ENCODE measurements at regions not wholly inside any gene's neighbourhood (a gene's known extent, or its start where the extent isn't known, plus 50 kb on each side); places are given as distances from the start of the nearest gene placed in this dataset.

GRCh38 chr6:125524356-125524755 is 222.6 kb upstream of the HDDC2 start:
- H3K4me3 ChIP-seq (ENCODE audit: low read depth, low read length, poor library complexity, severe bottlenecking): no peak overlapping the region
- no peaks in the 10 kb centered on the region for H3K27me3 ChIP-seq (replicated peaks; ENCODE audit: insufficient read depth, low read depth, low read length, poor library complexity)
- POLR2A ChIA-PET (ENCODE audit: low non-redundant PET): no interaction called here
- H3K27ac ChIP-seq (ENCODE audit: low read depth, low read length, poor library complexity, severe bottlenecking): no peak overlapping the region
- no peak for DNase-seq (ENCODE audit: low spot score)
- TF ChIP-seq CTCF (conservative IDR thresholded peaks at IDR 0.05; ENCODE audit: low read depth, low read length): no peak
- no peak for TF ChIP-seq EZH2 (IDR thresholded peaks at IDR 0.05; ENCODE audit: borderline replicate concordance, low read depth, low read length, poor library complexity, severe bottlenecking)
- no TSS peak for BruUV-seq (replicated peaks)
- H3K9me3 ChIP-seq (ENCODE audit: low read depth, low read length, poor library complexity, severe bottlenecking): no peaks in the 10 kb centered on the region
- peaks cover 3% of the 10 kb centered on the region for H3K4me1 ChIP-seq (ENCODE audit: insufficient read depth, low read length, poor library complexity, severe bottlenecking)
- CTCF ChIA-PET: no interaction called here
- no peaks in the 10 kb centered on the region for H3K36me3 ChIP-seq (ENCODE audit: insufficient read depth, low read length, poor library complexity, severe bottlenecking)
- intact Hi-C loops (cut with micrococcal nuclease; ENCODE audit: unreplicated experiment): no loop called here

GRCh38 chr6:125526007-125526720 is 223.3 kb upstream of the HEY2 start:
- Histone ChIP-seq H3K9me3 (ENCODE audit: low read depth, low read length, poor library complexity, severe bottlenecking) (no peaks in the 10 kb centered on the region), H3K27me3 (replicated peaks; ENCODE audit: insufficient read depth, low read depth, low read length, poor library complexity) (no peaks in the 10 kb centered on the region), H3K4me3 (ENCODE audit: low read depth, low read length, poor library complexity, severe bottlenecking) (no peak overlapping the region), H3K36me3 (ENCODE audit: insufficient read depth, low read length, poor library complexity, severe bottlenecking) (no peaks in the 10 kb centered on the region), H3K4me1 (ENCODE audit: insufficient read depth, low read length, poor library complexity, severe bottlenecking) (peaks cover 3% of the 10 kb centered on the region), H3K27ac (ENCODE audit: low read depth, low read length, poor library complexity, severe bottlenecking) (no peak overlapping the region)
- ChIA-PET CTCF (no interaction called here), POLR2A (ENCODE audit: low non-redundant PET) (no interaction called here)
- no peak for DNase-seq (ENCODE audit: low spot score)
- intact Hi-C loops (cut with micrococcal nuclease; ENCODE audit: unreplicated experiment): no loop called here
- BruUV-seq (replicated peaks): no TSS peak
- TF ChIP-seq EZH2 (IDR thresholded peaks at IDR 0.05; ENCODE audit: borderline replicate concordance, low read depth, low read length, poor library complexity, severe bottlenecking) (no peak), CTCF (conservative IDR thresholded peaks at IDR 0.05; ENCODE audit: low read depth, low read length) (no peak)

GRCh38 chr6:125528621-125529041 is 220.8 kb upstream of the HEY2 start:
- Histone ChIP-seq H3K27me3 (replicated peaks; ENCODE audit: insufficient read depth, low read depth, low read length, poor library complexity) (peaks cover 5% of the 10 kb centered on the region), H3K4me3 (ENCODE audit: low read depth, low read length, poor library complexity, severe bottlenecking) (no peak overlapping the region), H3K4me1 (ENCODE audit: insufficient read depth, low read length, poor library complexity, severe bottlenecking) (peaks cover 3% of the 10 kb centered on the region), H3K27ac (ENCODE audit: low read depth, low read length, poor library complexity, severe bottlenecking) (no peak overlapping the region), H3K36me3 (ENCODE audit: insufficient read depth, low read length, poor library complexity, severe bottlenecking) (no peaks in the 10 kb centered on the region), H3K9me3 (ENCODE audit: low read depth, low read length, poor library complexity, severe bottlenecking) (no peaks in the 10 kb centered on the region)
- ChIA-PET CTCF (no interaction called here), POLR2A (ENCODE audit: low non-redundant PET) (no interaction called here)
- DNase-seq (ENCODE audit: low spot score): peak; percentile 28
- intact Hi-C loops (cut with micrococcal nuclease; ENCODE audit: unreplicated experiment): no loop called here
- TF ChIP-seq CTCF (conservative IDR thresholded peaks at IDR 0.05; ENCODE audit: low read depth, low read length) (no peak), EZH2 (IDR thresholded peaks at IDR 0.05; ENCODE audit: borderline replicate concordance, low read depth, low read length, poor library complexity, severe bottlenecking) (no peak)
- no TSS peak for BruUV-seq (replicated peaks)
